GM21576 (cell line): ENCODE measurements at regions not wholly inside any gene's neighbourhood (a gene's known extent, or its start where the extent isn't known, plus 50 kb on each side); places are given as distances from the start of the nearest gene placed in this dataset.

Source experiments
- ATAC-seq: cut with Tn5 transposase; IDR thresholded peaks from one replicate; pipeline ENCODE4 v1.9.1; 2021; ENCODE audit warnings: mild to moderate bottlenecking, moderate library complexity; ENCODE audit not compliant: unreplicated experiment

GRCh38 chr15:96274087-96274440, 56.4 kb upstream of the NR2F2 start:
- no peak for ATAC-seq

- ATAC-seq, result no peak
Observed at GRCh38 chr15:96274698-96275097, 55.8 kb upstream of the NR2F2 start.

- ATAC-seq, result no peak
Observed at GRCh38 chr15:96276438-96277210, 53.9 kb upstream of the NR2F2 start.
